ENCODE measurements at regions not wholly inside any gene's neighbourhood (a gene's known extent, or its start where the extent isn't known, plus 50 kb on each side); places are given as distances from the start of the nearest gene placed in this dataset.
"Not testable (repeated sequence)": the region's sequence is repeated elsewhere in the genome, so short reads cannot be mapped to it uniquely, and the experiment has no call there.

DNA sequence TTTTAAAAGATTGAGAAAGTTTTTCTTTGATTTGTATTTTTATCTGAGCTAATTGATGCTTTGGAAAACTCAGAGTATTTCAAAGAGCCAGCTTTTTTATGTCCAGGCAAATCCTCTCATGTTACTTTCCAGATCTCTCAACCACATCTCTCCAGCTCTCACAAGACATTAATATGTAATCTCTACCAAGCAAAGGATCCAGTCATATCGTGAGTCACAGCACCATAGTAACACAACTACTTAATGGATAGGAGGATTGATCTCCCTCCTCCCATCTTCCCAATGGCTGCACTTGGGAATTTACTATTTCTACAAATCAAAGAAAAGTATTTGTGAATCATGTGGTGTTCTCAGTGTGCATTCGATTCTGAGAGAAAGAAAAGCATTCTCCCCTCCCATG, 63.3 kb downstream of the POU4F1 start:
- no peak overlapping the region for H3K4me3 ChIP-seq
- DNase-seq (ENCODE audit: low spot score): no peak
- no peak overlapping the region for H3K27ac ChIP-seq
- TF ChIP-seq, protein P1, sequence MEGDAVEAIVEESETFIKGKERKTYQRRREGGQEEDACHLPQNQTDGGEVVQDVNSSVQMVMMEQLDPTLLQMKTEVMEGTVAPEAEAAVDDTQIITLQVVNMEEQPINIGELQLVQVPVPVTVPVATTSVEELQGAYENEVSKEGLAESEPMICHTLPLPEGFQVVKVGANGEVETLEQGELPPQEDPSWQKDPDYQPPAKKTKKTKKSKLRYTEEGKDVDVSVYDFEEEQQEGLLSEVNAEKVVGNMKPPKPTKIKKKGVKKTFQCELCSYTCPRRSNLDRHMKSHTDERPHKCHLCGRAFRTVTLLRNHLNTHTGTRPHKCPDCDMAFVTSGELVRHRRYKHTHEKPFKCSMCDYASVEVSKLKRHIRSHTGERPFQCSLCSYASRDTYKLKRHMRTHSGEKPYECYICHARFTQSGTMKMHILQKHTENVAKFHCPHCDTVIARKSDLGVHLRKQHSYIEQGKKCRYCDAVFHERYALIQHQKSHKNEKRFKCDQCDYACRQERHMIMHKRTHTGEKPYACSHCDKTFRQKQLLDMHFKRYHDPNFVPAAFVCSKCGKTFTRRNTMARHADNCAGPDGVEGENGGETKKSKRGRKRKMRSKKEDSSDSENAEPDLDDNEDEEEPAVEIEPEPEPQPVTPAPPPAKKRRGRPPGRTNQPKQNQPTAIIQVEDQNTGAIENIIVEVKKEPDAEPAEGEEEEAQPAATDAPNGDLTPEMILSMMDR (IDR thresholded peaks at IDR 0.05): no peak

DNA sequence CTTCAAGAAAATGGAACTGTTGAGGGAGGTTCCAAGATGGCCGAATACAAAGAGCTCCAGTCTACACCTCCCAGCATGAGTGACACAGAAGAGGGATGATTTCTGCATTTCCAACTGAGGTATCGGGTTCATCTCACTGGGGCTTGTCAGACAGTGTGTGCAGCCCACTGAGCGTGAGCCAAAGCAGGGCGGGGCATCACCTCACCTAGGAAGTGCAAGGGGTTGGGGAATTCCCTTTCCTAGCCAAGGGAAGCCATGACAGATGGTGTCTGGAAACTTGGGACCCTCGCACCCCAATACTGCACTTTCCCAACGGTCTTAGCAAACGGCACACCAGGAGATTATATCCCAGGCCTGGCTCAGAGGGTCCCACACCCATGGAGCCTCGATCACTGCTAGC, 77.3 kb downstream of the POU4F1 start:
- H3K27ac ChIP-seq; H3K4me3 ChIP-seq; DNase-seq (ENCODE audit: low spot score): not testable (repeated sequence)

- Histone ChIP-seq H3K4me3 (no peak overlapping the region), H3K27ac (no peak overlapping the region)
- TF ChIP-seq, protein P1 (IDR thresholded peaks at IDR 0.05): no peak
- DNase-seq (ENCODE audit: low spot score): no peak
Measured at GRCh38 chr13:78524936-78525335, 78.4 kb downstream of the POU4F1 start.

DNA sequence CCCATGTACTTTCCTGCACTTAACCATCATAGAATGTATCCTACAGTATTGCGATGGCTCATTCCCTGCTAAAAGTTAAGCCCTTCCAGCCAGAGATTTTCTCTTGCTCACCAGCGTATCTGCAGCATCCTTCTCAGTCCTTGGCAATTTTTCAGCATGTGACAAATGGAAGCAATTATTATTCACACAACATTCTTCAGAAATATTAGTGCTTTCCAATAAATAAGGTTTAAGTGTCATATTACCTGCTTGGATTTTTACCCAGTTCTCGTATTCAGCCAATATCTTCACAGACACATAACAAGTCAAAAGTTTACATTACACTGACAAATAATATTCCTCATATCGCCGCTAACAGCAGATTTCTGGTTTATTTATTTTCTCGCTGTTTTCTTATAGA, 82.3 kb downstream of the POU4F1 start:
- no peak for DNase-seq (ENCODE audit: low spot score)
- no peak overlapping the region for H3K27ac ChIP-seq
- TF ChIP-seq, protein P1 (IDR thresholded peaks at IDR 0.05): no peak
- H3K4me3 ChIP-seq: no peak overlapping the region

- no peak for DNase-seq (ENCODE audit: low spot score)
- Histone ChIP-seq H3K27ac (no peak overlapping the region), H3K4me3 (no peak overlapping the region)
- TF ChIP-seq, protein P1 (IDR thresholded peaks at IDR 0.05): no peak
Measured at GRCh38 chr13:78520425-78520824, 82.9 kb downstream of the POU4F1 start.

DNA sequence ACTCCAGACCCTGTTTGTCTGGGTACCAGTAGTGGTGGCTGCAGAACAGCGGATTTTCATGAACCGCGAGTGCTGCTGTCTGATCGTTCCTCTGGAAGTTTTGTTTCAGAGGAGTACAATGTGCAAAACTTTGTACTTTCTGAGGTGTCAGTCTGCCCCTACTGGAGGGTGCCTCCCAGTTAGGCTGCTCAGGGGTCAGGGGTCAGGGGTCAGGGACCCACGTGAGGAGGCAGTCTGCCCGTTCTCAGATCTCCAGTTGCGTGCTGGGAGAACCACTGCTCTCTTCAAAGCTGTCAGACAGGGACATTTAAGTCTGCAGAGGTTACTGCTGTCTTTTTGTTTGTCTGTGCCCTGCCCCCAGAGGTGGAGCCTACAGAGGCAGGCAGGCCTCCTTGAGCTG, 84.9 kb downstream of the POU4F1 start:
- H3K4me3 ChIP-seq; H3K27ac ChIP-seq; DNase-seq (ENCODE audit: low spot score): not testable (repeated sequence)

GRCh38 chr13:78499802-78500201, 103.5 kb downstream of the POU4F1 start:
- TF ChIP-seq, protein P1 (IDR thresholded peaks at IDR 0.05): no peak

GRCh38 chr13:78497702-78498355, 105.5 kb downstream of the POU4F1 start:
- no peak overlapping the region for H3K27ac ChIP-seq
- no peak for DNase-seq (ENCODE audit: low spot score)
- no peak overlapping the region for H3K4me3 ChIP-seq
- TF ChIP-seq, protein P1 (IDR thresholded peaks at IDR 0.05): no peak

More at GRCh38 chr13:78499802-78500201, 103.5 kb downstream of the POU4F1 start:
- no peak for DNase-seq (ENCODE audit: low spot score)
- Histone ChIP-seq H3K27ac (no peak overlapping the region), H3K4me3 (no peak overlapping the region)
